ENCODE measurements at regions not wholly inside any gene's neighbourhood (a gene's known extent, or its start where the extent isn't known, plus 50 kb on each side); places are given as distances from the start of the nearest gene placed in this dataset.
"Not testable (repeated sequence)": the region's sequence is repeated elsewhere in the genome, so short reads cannot be mapped to it uniquely, and the experiment has no call there.

DNA sequence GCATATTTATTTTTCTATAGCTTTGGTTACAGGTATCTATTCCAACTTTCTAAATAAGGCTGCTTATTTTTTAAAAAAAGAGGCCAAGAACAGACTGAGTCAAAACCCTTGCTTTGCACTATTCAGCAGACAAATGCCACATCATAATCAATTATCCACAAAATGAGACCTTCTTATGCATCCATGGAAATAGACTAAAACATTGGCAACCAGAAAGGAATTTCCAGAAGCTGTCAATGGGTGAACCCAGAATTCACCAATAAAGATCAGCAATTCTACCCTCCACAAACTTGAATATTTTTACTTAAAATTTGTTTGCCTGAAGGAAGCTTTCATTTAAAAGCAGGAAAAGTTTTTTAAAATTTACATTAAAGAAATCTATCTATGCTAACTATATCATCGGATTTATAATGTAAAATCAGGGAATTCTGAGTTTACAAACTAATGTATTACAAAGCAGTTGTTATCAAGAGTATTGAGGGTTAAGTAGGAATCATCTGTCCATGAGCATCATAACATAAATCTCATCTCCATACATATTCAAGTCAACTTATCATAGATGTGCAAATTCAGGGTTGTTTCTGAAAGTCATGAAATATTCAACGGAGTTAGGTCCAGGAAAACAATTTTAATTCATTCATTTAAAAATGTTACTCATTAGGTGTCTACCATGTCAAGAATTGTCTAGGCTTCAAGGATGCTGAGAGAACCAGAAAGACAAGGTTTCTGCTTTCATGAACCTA is 548.0 kb downstream of the SATB2 start:
- DNase-seq: no peak

DNA sequence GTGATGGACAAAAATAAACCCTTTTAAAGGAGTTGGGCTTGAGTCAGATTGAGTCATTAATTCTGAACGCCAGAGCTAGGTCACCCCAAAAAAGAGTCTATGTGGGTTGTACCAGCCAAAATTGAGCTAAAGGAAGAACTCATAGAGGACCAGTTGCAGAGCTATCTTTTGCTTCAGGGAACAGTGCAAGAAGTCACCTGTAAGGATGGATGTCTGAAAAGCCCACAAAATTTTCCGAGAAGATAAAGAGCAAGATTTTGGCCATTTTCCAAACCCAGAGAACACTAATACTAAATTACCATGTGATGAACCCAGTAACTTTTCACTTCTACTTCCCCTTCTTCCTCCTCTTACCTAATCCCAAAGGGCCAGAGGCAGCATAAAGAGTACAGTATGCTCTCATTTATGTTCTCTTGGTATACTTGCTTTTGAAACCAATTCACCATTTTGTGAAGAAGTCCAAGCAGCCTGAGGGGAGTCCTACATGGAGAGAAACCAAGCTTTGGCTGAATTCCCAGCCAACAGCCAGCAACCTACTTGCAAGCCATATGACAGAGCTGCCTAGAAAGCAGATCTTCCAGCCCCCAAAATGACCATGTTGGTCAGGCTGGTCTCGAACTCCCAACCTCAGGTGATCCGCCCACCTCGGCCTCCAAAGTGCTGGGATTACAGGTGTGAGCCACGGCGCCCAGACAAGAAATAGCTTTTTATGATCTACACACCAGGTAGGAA is 551.7 kb downstream of the SATB2 start:
- DNase-seq: no peak

DNA sequence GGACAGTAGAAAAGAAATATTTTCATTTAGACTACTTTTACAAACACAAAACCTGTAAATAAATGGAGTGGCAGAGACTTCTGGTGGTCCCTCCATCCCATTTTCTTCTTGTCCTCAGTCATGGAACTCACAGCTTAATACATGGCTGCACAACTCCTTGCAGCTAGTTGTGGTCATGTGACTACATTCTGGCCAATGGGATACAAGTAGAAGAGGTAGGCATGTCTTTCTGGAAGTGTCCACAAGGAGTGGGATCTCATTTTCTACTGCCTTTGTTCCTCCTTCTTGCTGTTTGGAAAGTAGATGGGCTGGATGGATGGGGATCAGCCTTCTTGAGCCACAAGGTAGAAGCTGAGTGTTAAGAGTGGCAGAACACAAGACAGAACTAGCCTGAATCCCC is 555.8 kb downstream of the SATB2 start:
- DNase-seq: no peak

DNA sequence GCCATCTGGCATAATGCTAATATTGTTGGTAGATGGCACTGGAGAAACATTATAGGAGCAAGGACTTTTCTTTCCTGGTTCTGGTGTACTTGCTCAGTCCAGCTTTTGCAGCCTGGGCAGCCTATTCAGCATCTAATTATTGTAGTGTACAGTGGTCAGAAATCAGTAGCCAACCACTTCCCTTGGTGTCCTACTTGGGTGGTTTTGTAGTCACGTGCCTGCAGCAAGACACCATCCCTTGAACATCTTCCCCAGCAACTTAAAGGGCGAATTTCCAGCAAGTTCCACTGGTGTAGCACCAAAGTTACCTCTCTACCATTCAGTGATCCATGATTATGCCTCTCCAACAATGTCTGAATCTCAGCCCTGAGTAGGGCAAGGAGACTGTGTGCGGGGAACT is 557.6 kb downstream of the SATB2 start:
- no peak for DNase-seq

DNA sequence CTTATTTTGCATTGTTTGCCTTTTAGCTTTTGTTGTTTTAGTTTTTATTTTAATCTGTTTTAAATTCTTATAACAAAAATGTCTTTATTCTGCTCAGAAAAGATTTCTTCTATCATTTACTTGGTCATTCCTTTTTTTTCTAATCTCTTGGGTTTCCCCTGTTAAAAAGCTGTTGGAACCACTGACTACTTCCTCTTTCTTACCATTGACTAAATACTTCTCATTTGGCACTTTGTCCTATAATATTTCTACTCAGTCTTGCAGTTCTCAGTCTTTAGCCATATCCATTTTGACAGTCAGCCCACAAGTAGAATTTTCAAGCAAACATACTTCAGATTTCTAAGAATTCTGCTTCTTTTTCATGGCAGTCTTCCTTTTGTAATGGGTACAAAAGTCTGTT is 567.2 kb downstream of the SATB2 start:
- no peak for DNase-seq

DNA sequence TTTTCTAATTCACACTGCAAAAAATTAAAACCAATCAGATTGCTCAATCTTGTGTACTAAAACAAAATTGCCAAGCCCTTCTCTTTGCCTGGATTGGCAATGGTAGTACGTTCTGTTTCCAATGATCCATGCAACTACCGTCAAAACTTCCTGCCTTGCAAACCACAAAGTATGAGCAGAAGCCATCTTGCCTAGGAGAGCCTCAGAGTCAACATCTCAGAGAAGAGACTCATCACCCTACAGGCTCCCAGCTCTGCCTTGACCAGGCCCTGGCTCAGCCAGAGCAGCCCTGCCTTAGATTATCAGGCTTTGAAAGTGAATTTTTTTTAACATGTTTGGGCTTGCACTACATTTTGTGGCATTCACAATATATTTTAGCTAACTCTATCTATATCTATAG is 574.1 kb downstream of the SATB2 start:
- no peak for DNase-seq

DNA sequence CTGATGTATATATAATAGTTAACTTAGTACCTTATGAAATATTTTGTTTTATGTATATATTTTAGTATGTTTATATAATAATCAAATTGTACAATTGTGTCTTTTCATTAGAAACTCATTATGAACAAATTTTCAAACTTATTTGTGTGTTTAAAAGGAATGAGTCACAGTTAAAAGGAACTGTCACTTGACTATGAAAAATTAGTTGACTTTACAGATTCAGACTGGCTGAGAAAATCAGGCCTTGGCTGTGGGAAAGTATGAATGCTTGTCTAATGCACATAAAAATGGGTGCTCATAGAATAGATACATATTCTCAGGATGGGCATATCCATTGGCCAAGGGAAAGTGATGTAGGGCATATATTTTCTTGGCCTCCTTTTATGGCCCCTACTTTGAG is 576.8 kb downstream of the SATB2 start:
- no peak for DNase-seq

DNA sequence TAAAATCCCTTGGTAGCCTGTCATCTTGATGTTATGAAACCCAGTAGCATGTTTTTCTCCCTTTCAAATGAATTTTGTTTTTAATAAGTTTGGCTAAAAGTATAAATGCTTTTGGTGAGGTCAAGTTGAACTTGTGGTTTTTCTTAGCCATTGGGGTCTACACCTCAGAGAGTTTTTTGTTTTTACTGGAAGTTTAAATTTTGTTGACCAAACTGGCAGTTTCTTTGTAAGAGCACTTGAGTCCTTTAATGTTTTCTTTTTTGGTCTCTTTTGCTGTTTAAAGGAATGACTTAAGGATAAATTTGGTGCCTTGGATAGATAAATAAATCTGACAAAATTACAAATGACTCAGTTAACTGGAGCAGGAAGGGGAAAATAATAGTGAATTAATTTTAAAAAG is 577.3 kb downstream of the SATB2 start:
- no peak for DNase-seq

DNA sequence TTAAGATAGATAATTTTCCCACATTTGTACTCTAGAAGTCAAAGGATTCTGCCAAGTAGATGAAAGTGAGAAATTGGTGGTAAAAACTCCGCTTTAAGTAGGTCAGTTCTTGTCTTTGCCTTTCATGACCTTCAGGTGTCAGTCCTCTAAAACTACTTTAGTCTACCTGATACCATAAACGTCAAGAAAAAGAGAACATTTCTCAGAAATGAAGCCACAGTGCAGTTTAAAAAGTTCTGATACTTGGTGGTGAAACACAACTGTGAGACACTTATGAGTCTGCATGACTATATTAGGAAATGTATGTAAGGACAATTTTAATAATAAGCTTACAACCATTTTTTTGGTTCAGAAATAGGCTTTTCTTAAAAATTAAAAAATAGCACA is 583.3 kb downstream of the SATB2 start:
- no peak for DNase-seq

DNA sequence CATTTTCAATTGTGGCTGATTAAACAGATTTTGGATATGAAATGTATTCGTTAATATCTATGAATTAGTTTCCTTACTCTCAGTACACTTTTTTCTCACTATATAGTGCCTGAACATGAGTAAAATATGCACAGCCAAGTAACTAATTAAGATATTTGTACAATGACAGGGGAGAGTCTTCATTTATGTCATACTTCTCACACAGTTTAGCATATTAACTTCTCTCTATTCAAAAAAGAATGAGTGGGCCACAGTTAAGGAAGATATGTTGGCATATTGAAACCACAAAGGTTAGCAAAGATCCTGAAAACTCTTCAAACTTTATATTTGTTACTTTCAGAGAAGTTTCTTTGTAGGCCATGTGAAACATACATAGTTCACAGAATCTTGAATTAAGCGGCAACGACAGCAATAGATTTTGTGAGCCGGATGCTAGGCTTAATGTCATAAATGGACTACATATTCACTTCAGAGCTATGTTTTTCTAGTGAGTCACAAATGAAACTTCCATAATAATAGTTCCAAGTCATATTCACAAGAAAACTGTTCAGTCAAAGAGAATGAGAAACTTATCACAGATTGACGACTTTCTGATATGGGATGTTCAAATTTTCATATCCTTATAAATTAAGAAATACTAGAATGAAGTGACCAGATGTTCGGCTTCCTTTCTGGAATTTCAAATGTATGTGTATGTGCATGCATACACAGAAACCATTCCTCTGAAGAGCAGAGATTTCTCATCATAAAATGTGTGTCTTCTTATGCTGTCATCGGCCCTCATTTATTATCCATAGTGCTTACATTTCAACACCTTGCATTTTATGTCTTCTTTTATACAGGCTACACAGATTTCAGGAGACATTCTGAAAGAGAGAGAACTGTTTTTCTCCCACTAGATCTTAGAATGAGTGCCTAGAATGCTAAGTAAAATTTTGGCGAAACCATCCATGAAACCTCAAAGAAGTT is 584.0 kb downstream of the SATB2 start:
- no peak for DNase-seq

DNA sequence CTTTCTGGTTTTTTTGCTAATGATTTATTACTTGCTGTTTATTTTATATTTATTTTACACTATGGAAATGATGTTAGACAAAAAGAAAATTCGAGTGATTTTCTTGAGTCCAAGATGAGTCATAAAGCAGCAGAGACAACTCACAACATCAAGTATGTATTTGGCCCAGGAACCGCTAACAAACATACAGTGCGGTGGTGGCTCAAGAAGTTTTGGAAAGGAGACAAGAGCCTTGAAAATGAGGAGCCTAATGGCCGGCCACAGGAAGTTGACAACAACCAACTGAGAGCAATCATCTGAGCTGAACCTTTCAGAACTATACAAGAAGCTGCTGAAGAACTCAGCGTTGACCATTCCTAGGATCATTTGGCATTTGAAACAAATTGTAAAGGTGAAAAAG is 594.1 kb downstream of the SATB2 start:
- no peak for DNase-seq

DNA sequence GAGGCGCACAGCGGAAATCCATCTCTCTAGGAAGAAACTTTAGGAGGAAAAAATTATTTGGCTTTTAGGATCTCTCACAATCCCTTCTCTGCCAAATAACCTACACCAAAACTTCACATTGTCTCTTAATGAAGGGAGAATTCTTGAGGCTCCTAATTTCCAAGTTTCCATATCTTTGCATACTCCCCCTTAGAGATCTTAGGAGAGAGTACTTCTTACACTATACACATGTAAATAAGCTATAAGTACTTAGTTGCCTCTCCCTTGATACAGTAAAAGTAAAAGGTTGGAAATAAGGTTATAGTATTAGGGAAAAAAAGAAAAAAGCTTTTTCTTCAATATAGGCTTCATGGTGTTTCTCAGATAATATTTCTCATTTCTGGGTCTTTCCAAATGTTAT is 596.7 kb downstream of the SATB2 start:
- DNase-seq: no peak

DNA sequence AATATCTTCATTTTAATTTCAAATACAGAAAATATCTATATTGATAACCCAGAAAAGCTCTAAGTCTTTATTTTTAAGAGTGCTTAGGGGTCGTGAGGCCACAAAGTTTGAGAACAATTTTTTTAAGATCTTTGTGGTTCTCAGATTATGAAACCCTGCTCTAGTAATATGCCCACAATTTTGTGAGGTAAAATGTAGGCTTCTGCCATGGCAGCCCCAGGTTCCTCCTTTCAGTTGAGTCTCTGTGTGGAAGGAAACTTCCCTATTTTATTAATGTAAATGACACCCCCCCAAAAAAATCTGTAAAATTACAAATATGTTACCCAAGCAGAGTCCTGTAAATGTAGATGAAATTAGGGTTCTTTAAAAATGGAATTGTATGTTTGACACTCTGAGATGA is 600.5 kb downstream of the SATB2 start:
- no peak for DNase-seq

DNA sequence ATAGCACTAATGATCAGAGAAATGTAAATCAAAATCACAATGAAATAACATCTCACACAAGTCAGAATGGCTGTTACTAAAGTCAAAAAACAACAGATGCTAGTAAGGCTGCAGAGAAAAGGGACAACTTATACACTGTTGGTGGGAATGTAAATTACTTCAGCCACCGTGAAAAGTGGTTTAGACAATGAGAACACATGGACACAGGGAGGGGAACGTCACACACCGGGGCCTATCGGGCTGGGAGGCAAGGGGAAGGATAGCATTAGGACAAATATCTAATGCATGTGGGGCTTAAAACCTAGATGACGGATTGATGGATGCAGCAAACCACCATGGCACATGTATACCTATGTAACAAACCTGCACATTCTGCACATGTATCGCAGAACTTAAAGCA is 602.0 kb downstream of the SATB2 start:
- DNase-seq: not testable (repeated sequence)

DNA sequence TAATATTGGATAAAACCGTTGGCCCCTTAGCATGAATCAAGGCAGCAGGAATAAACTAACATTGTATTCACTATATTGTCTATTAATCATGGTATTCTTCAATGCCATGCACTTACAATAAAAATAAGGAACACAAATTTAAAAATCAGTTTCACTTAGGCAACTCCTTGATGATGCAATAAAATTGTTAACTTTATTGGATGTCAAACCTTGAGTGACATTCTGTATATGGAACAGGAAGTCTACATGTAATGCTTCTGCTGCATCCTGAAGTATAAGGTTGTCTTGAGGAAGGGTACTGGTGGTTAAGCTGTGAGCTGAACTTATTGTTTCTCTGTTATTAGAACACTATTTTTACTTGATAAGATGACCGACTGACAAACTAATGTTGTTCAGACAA is 605.5 kb downstream of the SATB2 start:
- DNase-seq: no peak

DNA sequence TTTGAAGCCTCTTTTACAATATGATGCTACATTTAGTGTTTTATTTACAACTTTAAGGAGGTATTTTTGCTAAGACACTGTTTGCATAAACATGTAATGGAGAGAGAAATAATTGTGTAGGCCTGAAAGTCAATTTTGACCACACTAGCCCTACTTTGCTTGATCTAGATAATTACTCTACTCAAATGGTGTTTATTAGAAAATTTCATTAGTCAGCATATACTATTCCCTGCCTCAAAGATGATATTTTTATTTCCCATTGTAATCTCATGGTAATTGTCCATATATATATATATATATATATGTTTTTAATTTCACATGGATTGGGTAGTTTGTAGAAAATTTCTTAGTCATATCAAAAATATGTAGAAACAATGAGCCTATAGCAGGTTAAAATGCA is 632.2 kb downstream of the SATB2 start:
- DNase-seq: no peak

DNA sequence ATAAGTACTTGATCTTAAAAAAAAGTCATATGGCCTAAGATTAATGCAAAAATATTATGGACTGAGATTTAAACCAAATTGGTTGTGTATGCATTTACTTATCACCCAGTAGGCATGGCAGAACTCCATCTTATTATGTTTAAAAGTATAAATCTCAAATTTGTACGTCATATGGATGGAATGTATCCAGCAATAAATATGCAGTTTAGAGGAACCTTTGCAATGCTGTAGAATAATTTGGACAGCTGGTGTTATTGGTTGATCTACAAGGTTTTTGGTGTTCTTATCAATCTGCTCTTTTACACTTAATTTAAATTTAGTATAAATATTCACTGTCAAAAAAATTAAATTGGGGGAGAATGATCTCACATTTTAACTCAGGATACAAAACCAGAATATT is 640.2 kb downstream of the SATB2 start:
- peak; percentile 33 for DNase-seq

DNA sequence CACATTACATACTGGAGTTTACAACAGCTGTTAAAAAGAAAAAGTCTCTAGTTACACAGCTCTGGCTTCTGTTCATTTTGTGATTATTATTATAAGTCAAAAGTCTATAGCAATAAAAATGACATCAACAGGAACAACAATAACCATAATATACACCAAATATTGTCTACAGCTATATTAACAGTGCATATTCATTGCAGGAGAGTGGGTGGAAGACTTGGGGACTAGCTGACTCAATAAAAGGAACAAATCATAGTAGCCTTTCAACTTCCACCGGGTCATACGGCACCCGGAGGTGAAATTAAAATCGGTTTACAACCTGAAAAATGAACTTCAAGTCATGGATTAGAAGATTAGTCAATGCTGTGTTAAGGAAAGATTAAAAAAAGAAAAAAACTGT is 642.1 kb downstream of the SATB2 start:
- no peak for DNase-seq

DNA sequence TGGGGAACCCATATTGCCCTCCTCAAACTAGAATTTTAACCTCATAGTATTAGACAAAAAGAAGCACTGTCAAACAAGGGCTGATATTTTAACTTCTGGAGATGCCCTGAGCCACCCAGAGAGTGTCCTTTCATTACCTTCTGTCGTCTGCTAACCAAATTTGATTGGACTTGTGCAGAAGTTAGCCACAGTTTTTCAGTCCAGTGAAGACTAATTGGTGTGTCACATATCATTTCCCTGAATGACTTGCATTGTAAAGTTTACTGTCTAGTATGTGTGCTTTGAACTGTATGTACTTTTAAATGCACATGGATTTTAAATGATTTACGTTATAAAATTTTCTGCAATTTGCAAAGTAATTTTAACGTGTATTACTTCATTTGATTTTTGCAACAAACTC is 646.5 kb downstream of the SATB2 start:
- no peak for DNase-seq

DNA sequence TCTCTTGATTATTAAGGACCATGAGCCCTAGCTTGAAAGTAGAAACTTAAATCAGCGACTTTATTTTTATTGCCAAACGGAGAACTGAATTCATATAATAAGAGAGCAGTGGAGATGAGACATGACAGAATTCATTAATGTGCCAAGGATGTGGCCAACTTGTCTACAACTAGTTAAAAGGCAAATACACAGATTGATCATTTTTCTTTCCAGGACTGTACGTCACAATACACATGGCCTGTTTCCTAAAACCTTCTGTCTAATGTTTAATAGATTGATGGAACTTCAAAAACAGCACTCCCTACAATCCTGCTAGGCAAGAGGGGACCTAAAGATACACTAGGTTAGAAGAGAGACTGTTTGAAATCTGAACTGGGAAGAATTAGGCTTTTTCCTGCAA is 647.8 kb downstream of the SATB2 start:
- DNase-seq: no peak

DNA sequence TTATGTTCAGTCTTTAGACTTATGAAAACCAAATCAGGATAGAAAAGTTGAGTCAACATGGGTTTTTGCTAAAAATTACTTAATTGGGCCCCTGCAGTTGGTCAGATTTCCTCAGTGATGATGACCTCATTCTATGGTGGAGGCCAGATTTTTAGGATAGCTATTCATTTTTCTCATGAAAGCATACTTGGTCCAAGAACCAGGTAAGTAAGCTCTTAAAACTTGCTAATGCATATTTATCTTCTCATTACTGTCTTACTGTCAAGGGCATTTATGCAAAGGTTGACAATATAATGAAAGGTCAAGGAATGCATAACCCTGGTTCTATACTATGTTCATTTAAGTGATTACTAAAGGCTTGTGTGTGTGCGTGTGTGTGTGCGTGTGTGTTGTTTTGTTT is 650.6 kb downstream of the SATB2 start:
- no peak for DNase-seq

DNA sequence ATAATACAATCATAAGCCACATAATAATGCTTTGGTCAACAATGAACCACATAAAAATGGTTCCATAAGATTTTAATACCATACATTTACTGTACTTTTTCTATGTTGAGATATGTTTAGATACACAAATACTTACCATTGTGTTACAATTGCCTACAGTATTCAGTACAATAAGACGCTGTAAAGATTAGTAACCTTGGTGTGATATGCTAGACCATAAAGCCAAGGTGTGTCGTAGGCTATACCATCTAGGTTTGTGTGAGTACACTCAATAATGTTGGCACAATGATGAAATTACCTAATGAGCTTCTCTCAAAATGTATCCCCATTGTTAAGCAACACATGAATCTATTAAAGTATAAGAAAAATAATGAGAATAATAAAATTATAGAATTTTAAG is 662.3 kb downstream of the SATB2 start:
- DNase-seq: no peak

DNA sequence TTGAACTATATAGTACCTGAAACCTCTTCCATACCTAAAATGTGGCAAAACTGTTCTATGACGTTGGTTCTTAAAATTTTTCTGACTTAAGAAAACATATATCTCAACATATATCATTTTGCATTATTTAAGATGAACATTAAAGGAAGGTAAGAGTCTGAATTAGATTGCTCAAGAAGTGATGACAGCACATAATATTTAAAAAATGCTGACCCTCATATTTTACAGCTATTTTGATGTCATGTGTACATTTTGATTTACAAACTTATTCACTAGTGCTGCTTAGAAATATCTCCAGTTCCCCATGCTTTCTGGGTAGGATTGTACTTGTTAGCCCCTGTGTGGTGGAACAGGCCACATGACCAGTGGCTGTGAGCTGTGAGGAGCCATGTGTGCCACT is 666.1 kb downstream of the SATB2 start:
- no peak for DNase-seq

DNA sequence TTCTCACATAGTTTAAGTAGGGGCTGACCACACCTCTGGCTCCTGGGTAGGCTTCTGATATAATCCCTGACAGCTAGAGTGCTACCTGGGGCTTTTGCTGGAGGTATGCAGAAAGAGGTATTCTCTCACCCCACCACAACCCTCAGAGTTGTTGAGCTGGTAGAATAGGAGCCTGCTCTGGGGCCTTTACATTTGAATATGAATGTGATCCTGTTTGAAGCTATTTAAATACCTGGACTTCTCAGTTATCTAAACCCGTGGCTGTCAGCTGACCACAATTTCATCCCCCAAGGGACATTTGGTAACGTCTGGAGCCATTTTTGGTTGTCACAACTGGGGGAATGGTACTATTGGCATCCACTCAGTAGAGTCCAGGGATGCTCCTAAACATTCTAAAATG is 669.1 kb downstream of the SATB2 start:
- no peak for DNase-seq
